Aorta (tissue), 5 donors: ENCODE measurements at regions not wholly inside any gene's neighbourhood (a gene's known extent, or its start where the extent isn't known, plus 50 kb on each side); places are given as distances from the start of the nearest gene placed in this dataset.
"Not testable (repeated sequence)": the region's sequence is repeated elsewhere in the genome, so short reads cannot be mapped to it uniquely, and the experiment has no call there.

Experiments
- ATAC-seq: fragments of 200-7000 bp; cut with Tn5 transposase; one replicate; pipeline ENCODE4 v1.9.1; 2022; ENCODE audit warnings: moderate library complexity; ENCODE audit not compliant: low FRiP score
- DNase-seq, 2 donors: peaks; one replicate each; pipeline ENCODE4 v3.0.0-alpha.2; 2020
- H3K27ac ChIP-seq, 2 donors: one replicate each; pipeline ENCODE4 v1.5.1; 2013; ENCODE audit warnings: low read length in 2 of 2, mild to moderate bottlenecking in 2 of 2, moderate library complexity in 2 of 2, control low read depth in 1 of 2, inconsistent platforms in 1 of 2, low read depth in 1 of 2
- H3K27me3 ChIP-seq, 2 donors: one replicate each; pipeline ENCODE4 v1.6.1; 2013; ENCODE audit warnings: control low read depth in 1 of 2, low read length in 1 of 2, mild to moderate bottlenecking in 1 of 2, moderate library complexity in 1 of 2; ENCODE audit not compliant: insufficient read depth in 2 of 2, control insufficient read depth in 1 of 2
- H3K36me3 ChIP-seq, 2 donors: one replicate each; pipeline ENCODE4 v1.6.1; 2013; ENCODE audit warnings: control low read depth in 1 of 2, low read length in 1 of 2, mild to moderate bottlenecking in 1 of 2; ENCODE audit not compliant: insufficient read depth in 2 of 2, control insufficient read depth in 1 of 2
- H3K4me1 ChIP-seq, 2 donors: one replicate each; pipeline ENCODE4 v1.6.1; 2013; ENCODE audit warnings: low read length in 2 of 2, control low read depth in 1 of 2, mild to moderate bottlenecking in 1 of 2, moderate library complexity in 1 of 2; ENCODE audit not compliant: insufficient read depth in 2 of 2, control insufficient read depth in 1 of 2
- H3K4me3 ChIP-seq, 2 donors: one replicate each; pipeline ENCODE4 v1.5.1; 2013; ENCODE audit warnings: low read length in 2 of 2, control low read depth in 1 of 2, mild to moderate bottlenecking in 1 of 2
- H3K9me3 ChIP-seq: one replicate; pipeline ENCODE4 v1.6.1; 2013; ENCODE audit warnings: mild to moderate bottlenecking, low read length; ENCODE audit not compliant: control insufficient read depth
- WGBS, 2 donors: extraction: QIAGEN DNeasy Blood & Tissue Kit; methylation state at CpG; one replicate each; pipeline ENCODE4 v1.1.7; 2013; 5-methylcytosine and 5-hydroxymethylcytosine counted together
- intact Hi-C, 2 donors: fragments of 100-400 bp; cut with DNase I; formaldehyde crosslinking; loops; one replicate each; pipeline versions ENCODE4 v1.14.2 to v1.15.0; 2022
- donor health status: healthy with polysubstance abuse.
- donor health status: Bipolar disorder and iron deficiency.
- donor health status: DM: no; HTN: no; CAD: no.
- donor health status: DM: no; HTN: no; CAD: no.
- donor health status: DM: yes; HTN: yes; CAD: no.

DNA sequence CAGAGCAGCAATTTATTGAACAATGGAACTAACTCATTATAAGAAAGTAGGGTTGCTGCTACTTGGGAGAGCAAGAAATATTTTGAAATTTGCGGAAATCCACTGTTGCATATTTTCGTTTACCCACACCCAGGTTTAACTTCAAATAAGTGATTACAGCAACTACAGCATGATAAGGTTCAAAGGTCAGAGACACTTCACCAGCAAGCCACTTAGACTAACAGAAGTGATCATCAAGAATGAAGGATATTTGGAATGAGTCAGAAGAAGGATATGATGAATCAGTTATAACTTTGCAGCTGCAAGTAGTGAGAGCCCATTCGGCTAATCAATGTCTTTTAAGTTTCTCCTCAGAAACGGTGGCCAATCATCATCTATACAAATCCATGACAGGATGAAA, 199.3 kb downstream of the TMA16 start:
- no peak overlapping the region for H3K4me3 ChIP-seq
- peaks cover 2% of the 10 kb centered on the region for H3K9me3 ChIP-seq
- 85 to 92% methylated on average over 4 of the region's 4 CpGs for WGBS, 2 donors
- DNase-seq (no peak), ATAC-seq (no peak)
- H3K36me3 ChIP-seq = no peaks in the 10 kb centered on the region
- no peaks in the 10 kb centered on the region for H3K27me3 ChIP-seq
- intact Hi-C loops = no loop called here
- H3K27ac ChIP-seq = no peak overlapping the region
- H3K4me1 ChIP-seq = no peaks in the 10 kb centered on the region

DNA sequence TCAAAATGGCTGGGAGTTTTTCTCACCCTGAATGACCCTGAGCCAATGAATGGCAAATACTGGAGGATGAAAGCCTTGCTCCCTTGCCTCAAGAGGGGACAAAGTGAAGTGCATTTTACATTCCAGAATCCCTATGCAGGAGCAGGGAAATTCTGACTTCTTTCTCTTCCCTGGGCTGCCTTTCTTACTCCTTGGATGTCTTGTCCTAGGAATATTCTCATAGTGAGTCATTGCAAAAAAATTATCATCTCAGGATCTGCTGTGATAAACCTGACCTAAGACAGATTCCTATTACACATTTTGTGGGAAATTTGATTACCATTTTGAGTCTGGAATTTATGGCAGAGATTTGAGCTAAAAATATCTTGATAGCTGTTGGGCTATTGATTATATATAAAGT, 199.9 kb downstream of the TMA16 start:
- Histone ChIP-seq H3K36me3 (no peaks in the 10 kb centered on the region), H3K27ac (no peak overlapping the region), H3K27me3 (no peaks in the 10 kb centered on the region), H3K4me3 (no peak overlapping the region), H3K9me3 (peaks cover 2% of the 10 kb centered on the region), H3K4me1 (no peaks in the 10 kb centered on the region)
- intact Hi-C loops = no loop called here
- DNase-seq (no peak), ATAC-seq (no peak)

DNA sequence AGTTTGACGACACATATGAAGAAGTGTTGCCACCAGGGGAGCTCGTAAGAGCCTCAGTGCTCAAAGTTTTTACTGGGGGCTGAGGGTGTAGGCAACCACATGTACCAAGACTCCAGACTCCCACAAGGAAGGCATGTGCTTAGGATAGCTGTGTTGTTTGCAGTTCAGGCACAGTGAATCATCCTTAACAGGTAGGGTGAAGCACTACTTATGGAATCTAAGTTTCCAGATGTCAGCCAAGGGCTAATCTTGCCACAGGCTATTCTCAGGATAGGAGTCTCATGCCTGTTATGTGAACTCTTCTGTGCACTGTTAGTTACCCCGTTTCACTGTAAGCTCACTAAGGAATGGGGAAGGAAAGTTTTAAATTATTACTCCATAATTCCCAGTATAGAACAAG, 202.6 kb downstream of the TMA16 start:
- WGBS, 2 donors = 73 to 82% methylated on average over 3 of the region's 3 CpGs

DNA sequence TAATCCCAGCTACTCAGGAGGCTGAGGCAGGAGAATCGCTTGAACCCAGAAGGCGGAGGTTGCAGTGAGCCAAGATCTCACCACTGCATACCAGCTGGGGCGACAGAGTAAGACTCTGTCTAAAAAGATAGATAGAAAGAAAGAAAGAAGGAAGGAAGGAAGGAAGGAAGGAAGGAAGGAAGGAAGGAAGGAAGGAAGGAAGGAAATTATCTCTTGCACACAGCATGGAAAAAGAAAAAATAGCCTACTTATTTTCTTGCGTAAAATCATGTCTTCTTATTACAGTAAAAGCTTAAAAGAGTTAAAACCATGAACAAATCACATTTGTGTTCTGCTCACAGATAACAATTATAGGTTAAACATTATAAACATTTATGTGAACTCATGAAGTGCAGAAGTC, 205.9 kb downstream of the TMA16 start:
- DNase-seq, H3K9me3 ChIP-seq, ATAC-seq, H3K27ac ChIP-seq, intact Hi-C loops, H3K4me3 ChIP-seq, H3K36me3 ChIP-seq, H3K4me1 ChIP-seq, H3K27me3 ChIP-seq: not testable (repeated sequence)
- WGBS, 2 donors = 95% methylated on average over 4 of the region's 4 CpGs

More for the DNA sequence above, 202.6 kb downstream of the TMA16 start:
- ATAC-seq = no peak
- no peak for DNase-seq
- no peaks in the 10 kb centered on the region for H3K36me3 ChIP-seq
- no peak overlapping the region for H3K27ac ChIP-seq
- peaks cover 2% of the 10 kb centered on the region for H3K9me3 ChIP-seq
- H3K27me3 ChIP-seq = no peaks in the 10 kb centered on the region
- H3K4me1 ChIP-seq = no peaks in the 10 kb centered on the region
- intact Hi-C loops = no loop called here
- H3K4me3 ChIP-seq = no peak overlapping the region

DNA sequence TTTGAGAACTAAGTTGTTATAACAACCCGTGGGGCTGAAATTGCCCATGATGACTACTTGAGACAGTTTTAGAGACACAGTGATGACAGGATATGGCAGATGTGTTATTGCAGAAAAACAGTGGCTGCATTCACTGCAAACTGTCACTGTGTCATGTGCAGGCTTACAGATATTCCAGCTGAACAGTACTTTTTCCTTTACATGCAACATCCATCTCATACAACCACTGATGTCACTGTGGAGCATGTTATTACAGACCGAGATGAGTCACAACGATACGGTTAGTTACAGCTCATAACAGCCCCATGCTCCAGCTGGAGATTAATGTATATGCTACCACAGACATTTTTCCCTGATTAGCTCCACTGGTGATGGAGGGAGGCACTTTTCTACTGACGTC, 207.4 kb downstream of the TMA16 start:
- 24 to 30% methylated on average over 5 of the region's 5 CpGs for WGBS, 2 donors
- ATAC-seq = no peak

DNA sequence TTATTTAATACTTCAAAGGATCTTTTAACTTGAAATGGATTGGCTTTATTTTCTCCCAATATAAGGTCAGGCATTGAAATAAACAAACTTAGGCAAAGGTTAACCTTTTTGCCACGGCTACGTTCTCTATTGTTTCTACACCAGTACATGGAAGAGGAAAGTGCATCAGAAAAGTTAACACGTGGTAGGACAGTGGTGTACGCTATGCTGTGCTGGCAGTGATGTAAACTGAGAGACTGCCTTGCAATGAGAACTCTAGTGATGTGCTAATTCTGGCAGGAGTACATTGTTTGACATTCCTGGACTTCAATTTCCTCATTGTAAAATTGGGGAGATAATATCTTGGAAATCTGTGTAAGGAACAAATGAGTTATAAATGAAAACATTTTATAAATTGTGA, 208.2 kb downstream of the TMA16 start:
- Histone ChIP-seq H3K27me3 (no peaks in the 10 kb centered on the region), H3K9me3 (no peaks in the 10 kb centered on the region), H3K4me1 (no peaks in the 10 kb centered on the region), H3K4me3 (no peak overlapping the region), H3K36me3 (no peaks in the 10 kb centered on the region), H3K27ac (no peak overlapping the region)
- DNase-seq (no peak), ATAC-seq (no peak)
- 65 to 69% methylated on average over 4 of the region's 4 CpGs for WGBS, 2 donors
- intact Hi-C loops = no loop called here

More for the DNA sequence above, 207.4 kb downstream of the TMA16 start:
- Histone ChIP-seq H3K4me3 (no peak overlapping the region), H3K36me3 (no peaks in the 10 kb centered on the region), H3K27me3 (no peaks in the 10 kb centered on the region), H3K4me1 (no peaks in the 10 kb centered on the region), H3K27ac (no peak overlapping the region), H3K9me3 (peaks cover under 1% of the 10 kb centered on the region)
- DNase-seq = no peak
- intact Hi-C loops = no loop called here

DNA sequence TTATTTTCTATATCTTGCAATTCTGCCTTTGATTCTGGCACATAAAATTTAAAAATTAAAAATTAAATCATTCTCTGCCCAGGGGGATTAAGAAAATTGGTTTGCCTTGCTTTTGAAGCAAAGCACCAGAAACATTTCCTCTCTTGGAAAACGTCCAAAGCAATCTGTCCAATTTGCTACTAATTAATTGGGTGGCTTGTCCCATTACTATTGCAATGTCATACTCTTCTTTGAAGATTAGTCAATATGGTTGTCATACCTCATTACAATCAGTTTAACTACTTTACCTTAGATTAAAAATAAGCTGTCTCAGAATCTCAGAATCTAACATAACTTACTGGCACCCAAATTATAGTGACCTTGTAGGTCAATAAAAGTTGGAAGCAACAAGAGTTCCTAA, 208.8 kb downstream of the TMA16 start:
- ATAC-seq (no peak), DNase-seq (no peak)
- H3K36me3 ChIP-seq = no peaks in the 10 kb centered on the region
- H3K4me1 ChIP-seq = no peaks in the 10 kb centered on the region
- no peaks in the 10 kb centered on the region for H3K9me3 ChIP-seq
- H3K27me3 ChIP-seq = no peaks in the 10 kb centered on the region
- WGBS, 2 donors = 19 to 34% methylated on average over 1 of the region's 1 CpG
- H3K4me3 ChIP-seq = no peak overlapping the region
- H3K27ac ChIP-seq = no peak overlapping the region
- intact Hi-C loops = no loop called here

DNA sequence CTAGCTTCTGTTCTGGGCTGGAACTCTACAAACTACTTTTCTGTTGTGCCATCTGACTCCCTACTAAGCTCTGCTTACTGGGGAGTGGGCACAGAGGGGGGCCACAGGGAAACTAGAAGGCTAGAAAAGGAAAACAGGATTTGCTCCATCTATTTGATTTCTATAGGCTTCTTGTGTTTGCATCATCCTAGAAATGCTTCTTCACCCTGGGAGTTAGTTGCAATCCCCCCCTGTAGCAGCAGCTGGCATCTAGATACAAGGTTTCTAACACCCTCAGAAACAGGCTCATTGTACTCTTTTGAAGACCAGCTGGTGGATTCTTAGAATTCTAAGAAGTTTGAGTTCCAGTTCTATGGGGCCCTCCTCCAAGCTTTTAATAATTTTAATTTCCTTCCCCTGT, 213.4 kb downstream of the TMA16 start:
- Histone ChIP-seq H3K27ac (no peak overlapping the region), H3K36me3 (no peaks in the 10 kb centered on the region), H3K27me3 (no peaks in the 10 kb centered on the region), H3K4me3 (no peak overlapping the region), H3K4me1 (no peaks in the 10 kb centered on the region), H3K9me3 (no peaks in the 10 kb centered on the region)
- DNase-seq (no peak), ATAC-seq (no peak)
- intact Hi-C loops = no loop called here

DNA sequence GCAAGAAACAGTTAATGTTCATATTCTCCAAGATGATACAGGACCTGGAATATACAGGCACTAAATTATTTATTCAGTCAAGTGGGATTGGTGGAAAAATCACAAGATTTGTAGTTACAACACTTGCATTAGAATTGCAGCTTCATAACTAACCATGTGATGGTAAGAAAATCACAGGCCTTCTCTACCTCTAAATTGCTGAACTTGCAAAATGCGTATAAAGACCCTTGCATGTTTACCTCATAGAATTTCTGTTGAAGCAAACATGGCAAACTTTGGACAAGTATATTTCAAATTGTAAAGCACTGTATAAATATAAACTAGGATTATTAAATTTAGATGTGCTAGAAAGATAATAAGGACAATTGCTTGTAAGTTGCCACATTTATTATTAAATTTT, 215.1 kb downstream of the TMA16 start:
- Histone ChIP-seq H3K4me3 (no peak overlapping the region), H3K27me3 (no peaks in the 10 kb centered on the region), H3K9me3 (no peaks in the 10 kb centered on the region), H3K27ac (no peak overlapping the region), H3K36me3 (no peaks in the 10 kb centered on the region), H3K4me1 (no peaks in the 10 kb centered on the region)
- no peak for DNase-seq
- WGBS, 2 donors = 92 to 100% methylated on average over 1 of the region's 1 CpG
- ATAC-seq = no peak
- intact Hi-C loops = no loop called here
